ENCODE measurements at regions not wholly inside any gene's neighbourhood (a gene's known extent, or its start where the extent isn't known, plus 50 kb on each side); places are given as distances from the start of the nearest gene placed in this dataset.

DNA sequence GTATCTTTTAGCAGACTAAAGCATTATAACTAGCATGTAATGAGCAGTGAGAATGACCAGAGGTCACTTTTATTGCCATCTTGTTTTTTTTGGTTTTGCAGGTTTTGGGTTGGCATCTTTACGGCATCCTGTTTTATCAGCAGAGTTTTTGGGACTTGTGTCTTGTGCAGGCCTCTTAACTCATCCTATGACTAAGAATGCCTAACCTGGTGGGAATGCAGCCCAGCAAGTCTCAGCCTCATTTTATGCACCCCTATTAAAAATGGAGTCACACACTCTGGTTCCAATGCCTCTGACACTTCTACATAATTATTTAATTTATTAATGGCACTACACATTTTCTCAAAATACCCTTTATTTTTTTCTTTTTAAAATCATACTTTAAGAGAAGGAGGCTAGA is 726.5 kb upstream of the RIOK2 start:
- Histone ChIP-seq H3K9ac (ENCODE audit: insufficient read depth, low read length, poor library complexity, severe bottlenecking) (no peak overlapping the region), H4K20me1 (ENCODE audit: insufficient read depth, low read length) (no peaks in the 10 kb centered on the region), H3K36me3 (replicated peaks in 1 of 2; ENCODE audit: control insufficient read depth in 1 of 2, insufficient read depth in 2 of 2, low read length in 2 of 2) (no peaks in the 10 kb centered on the region), H2AFZ (ENCODE audit: insufficient read depth, low read depth, low read length, poor library complexity, severe bottlenecking) (no peak overlapping the region), H3K27me3 (ENCODE audit: control insufficient read depth in 2 of 2, insufficient read depth in 2 of 2, low read length in 2 of 2) (no peaks in the 10 kb centered on the region), H3K27ac (ENCODE audit: low read depth in 1 of 2, low read length in 2 of 2) (no peak overlapping the region), H3K4me2 (replicated peaks; ENCODE audit: extremely low read depth, low read length, poor library complexity, severe bottlenecking) (no peak overlapping the region), H3K4me1 (ENCODE audit: control insufficient read depth in 1 of 2, insufficient read depth in 2 of 2, low read length in 2 of 2) (no peaks in the 10 kb centered on the region), H3K79me2 (ENCODE audit: insufficient read depth, low read length) (no peaks in the 10 kb centered on the region), H3K9me3 (replicated peaks in 1 of 2; ENCODE audit: control insufficient read depth in 1 of 2, insufficient read depth in 1 of 2, low read length in 2 of 2) (peaks cover 5 to 15% of the 10 kb centered on the region in 2 donors), H3K4me3 (replicated peaks in 1 of 3; ENCODE audit: low read depth in 2 of 3, low read length in 3 of 3) (no peak overlapping the region)
- H3K4me3 Mint-ChIP-seq, result no peak overlapping the region
- no peaks in the 10 kb centered on the region for H3K27me3 Mint-ChIP-seq (ENCODE audit: low read depth in 3 of 3)
- H3K9me3 Mint-ChIP-seq, result peaks cover 0 to 7% (median 4%) of the 10 kb centered on the region in 7 donors
- H3K4me1 Mint-ChIP-seq, result no peaks in the 10 kb centered on the region
- H3K36me3 Mint-ChIP-seq, result no peaks in the 10 kb centered on the region
- TF ChIP-seq, protein P1, sequence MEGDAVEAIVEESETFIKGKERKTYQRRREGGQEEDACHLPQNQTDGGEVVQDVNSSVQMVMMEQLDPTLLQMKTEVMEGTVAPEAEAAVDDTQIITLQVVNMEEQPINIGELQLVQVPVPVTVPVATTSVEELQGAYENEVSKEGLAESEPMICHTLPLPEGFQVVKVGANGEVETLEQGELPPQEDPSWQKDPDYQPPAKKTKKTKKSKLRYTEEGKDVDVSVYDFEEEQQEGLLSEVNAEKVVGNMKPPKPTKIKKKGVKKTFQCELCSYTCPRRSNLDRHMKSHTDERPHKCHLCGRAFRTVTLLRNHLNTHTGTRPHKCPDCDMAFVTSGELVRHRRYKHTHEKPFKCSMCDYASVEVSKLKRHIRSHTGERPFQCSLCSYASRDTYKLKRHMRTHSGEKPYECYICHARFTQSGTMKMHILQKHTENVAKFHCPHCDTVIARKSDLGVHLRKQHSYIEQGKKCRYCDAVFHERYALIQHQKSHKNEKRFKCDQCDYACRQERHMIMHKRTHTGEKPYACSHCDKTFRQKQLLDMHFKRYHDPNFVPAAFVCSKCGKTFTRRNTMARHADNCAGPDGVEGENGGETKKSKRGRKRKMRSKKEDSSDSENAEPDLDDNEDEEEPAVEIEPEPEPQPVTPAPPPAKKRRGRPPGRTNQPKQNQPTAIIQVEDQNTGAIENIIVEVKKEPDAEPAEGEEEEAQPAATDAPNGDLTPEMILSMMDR (IDR thresholded peaks at IDR 0.05), result no peak
- no peak for DNase-seq
- intact Hi-C loops (cut with micrococcal nuclease), result no loop called here
- H3K27ac Mint-ChIP-seq, result no peak overlapping the region
- no CpG with 5 or more reads among the region's 1 CpG for WGBS (ENCODE audit: insufficient coverage)

DNA sequence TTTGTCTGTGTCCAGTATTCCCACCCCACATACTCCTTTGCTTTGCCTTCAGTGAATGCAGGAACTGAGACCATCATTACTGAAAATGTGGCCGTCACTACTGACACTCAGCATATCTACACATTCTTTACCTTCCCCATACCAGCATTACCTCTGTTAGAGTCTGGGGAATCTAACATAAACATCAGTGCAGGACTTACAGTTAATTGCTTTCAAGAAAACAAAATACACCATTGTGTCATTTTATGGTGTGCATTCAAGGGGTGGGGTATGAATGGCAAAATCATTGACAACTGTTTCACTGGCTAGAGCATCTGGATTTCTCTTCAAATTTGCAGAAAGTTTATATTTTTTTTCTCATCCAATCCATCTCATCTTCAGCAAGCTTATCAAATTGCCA is 731.4 kb upstream of the RIOK2 start:
- TF ChIP-seq, protein P1 (IDR thresholded peaks at IDR 0.05), result no peak
- Histone ChIP-seq H3K4me2 (replicated peaks; ENCODE audit: extremely low read depth, low read length, poor library complexity, severe bottlenecking) (no peak overlapping the region), H4K20me1 (ENCODE audit: insufficient read depth, low read length) (no peaks in the 10 kb centered on the region), H3K27me3 (ENCODE audit: control insufficient read depth in 2 of 2, insufficient read depth in 2 of 2, low read length in 2 of 2) (no peaks in the 10 kb centered on the region), H3K9ac (ENCODE audit: insufficient read depth, low read length, poor library complexity, severe bottlenecking) (no peak overlapping the region), H2AFZ (ENCODE audit: insufficient read depth, low read depth, low read length, poor library complexity, severe bottlenecking) (no peak overlapping the region), H3K27ac (ENCODE audit: low read depth in 1 of 2, low read length in 2 of 2) (no peak overlapping the region), H3K4me1 (ENCODE audit: control insufficient read depth in 1 of 2, insufficient read depth in 2 of 2, low read length in 2 of 2) (no peaks in the 10 kb centered on the region), H3K4me3 (replicated peaks in 1 of 3; ENCODE audit: low read depth in 2 of 3, low read length in 3 of 3) (no peak overlapping the region), H3K36me3 (replicated peaks in 1 of 2; ENCODE audit: control insufficient read depth in 1 of 2, insufficient read depth in 2 of 2, low read length in 2 of 2) (no peaks in the 10 kb centered on the region), H3K79me2 (ENCODE audit: insufficient read depth, low read length) (no peaks in the 10 kb centered on the region), H3K9me3 (replicated peaks in 1 of 2; ENCODE audit: control insufficient read depth in 1 of 2, insufficient read depth in 1 of 2, low read length in 2 of 2) (no peaks in the 10 kb centered on the region)
- DNase-seq, result no peak
- H3K27me3 Mint-ChIP-seq (ENCODE audit: low read depth in 3 of 3), result no peaks in the 10 kb centered on the region
- no peaks in the 10 kb centered on the region for H3K4me1 Mint-ChIP-seq
- no peaks in the 10 kb centered on the region for H3K36me3 Mint-ChIP-seq
- H3K4me3 Mint-ChIP-seq, result no peak overlapping the region
- H3K9me3 Mint-ChIP-seq, result peaks cover 0 to 2% (median 0%) of the 10 kb centered on the region in 7 donors
- no peak overlapping the region for H3K27ac Mint-ChIP-seq
- WGBS (ENCODE audit: insufficient coverage), result 100% methylated on average over 1 of the region's 1 CpG
- intact Hi-C loops (cut with micrococcal nuclease), result no loop called here
